T-cell (primary cell): ENCODE measurements at regions not wholly inside any gene's neighbourhood (a gene's known extent, or its start where the extent isn't known, plus 50 kb on each side); places are given as distances from the start of the nearest gene placed in this dataset.

Experiments
- ATAC-seq, 4 experiments: fragments of 200-7000 bp in 3 of 4; fragments of 150-1000 bp in 1 of 4; cut with Tn5 transposase; replicated peaks in 1 of 4; 1 replicate in 3 of 4; 2 replicates in 1 of 4; pipeline ENCODE4 v1.10.0; 2021; ENCODE audit warnings: moderate library complexity in 3 of 4, mild to moderate bottlenecking in 2 of 4, moderate number of reproducible peaks in 1 of 4
- CTCF ChIA-PET, 2 donors: fragments of 300-600 bp; sonication (Branson Sonifier 250); formaldehyde crosslinking; loops; one replicate each; lab custom pipeline; 2022; ENCODE audit warnings: antibody characterized with exemption in 2 of 2; lab: Charles Lee
- POLR2A ChIA-PET, 2 donors: fragments of 300-600 bp; sonication (Branson Sonifier 250); formaldehyde crosslinking; loops; one replicate each; lab custom pipeline; 2022; ENCODE audit warnings: antibody characterized with exemption in 2 of 2; lab: Charles Lee
- DNase-seq, 35 experiments: peaks; one replicate each; pipeline versions ENCODE4 v3.0.0 to v3.0.0-alpha.2; 2013 to 2023
- H3K27ac ChIP-seq: one replicate; pipeline ENCODE4 v1.5.1; 2013; ENCODE audit warnings: low read length
- H3K27me3 ChIP-seq, 2 experiments: replicated peaks in 1 of 2; 1 replicate in 1 of 2; 2 replicates in 1 of 2; pipeline versions ENCODE4 v1.6.1 to v1.7.0; 2013; ENCODE audit warnings: low read length in 1 of 2, mixed read lengths in 1 of 2; ENCODE audit not compliant: control insufficient read depth in 2 of 2, insufficient read depth in 2 of 2; ENCODE audit errors: extremely low read depth in 1 of 2
- H3K36me3 ChIP-seq, 2 donors: 1 replicate in 1 of 2; 2 replicates in 1 of 2; pipeline versions ENCODE4 v1.6.1 to v1.7.0; 2013; ENCODE audit warnings: low read length in 1 of 2; ENCODE audit not compliant: control insufficient read depth in 2 of 2, insufficient read depth in 1 of 2; ENCODE audit errors: extremely low read depth in 1 of 2
- H3K4me1 ChIP-seq, 2 experiments: 1 replicate in 1 of 2; 2 replicates in 1 of 2; pipeline versions ENCODE4 v1.6.1 to v1.7.0; 2013; ENCODE audit warnings: low read length in 2 of 2, mixed read lengths in 1 of 2; ENCODE audit not compliant: insufficient read depth in 2 of 2, control insufficient read depth in 1 of 2; ENCODE audit errors: extremely low read depth in 1 of 2
- H3K4me3 ChIP-seq, 2 donors: 1 replicate in 1 of 2; 2 replicates in 1 of 2; pipeline versions ENCODE4 v1.5.1 to v1.7.0; 2013; ENCODE audit warnings: mild to moderate bottlenecking in 2 of 2, low read length in 1 of 2, moderate library complexity in 1 of 2; ENCODE audit not compliant: control insufficient read depth in 1 of 2; ENCODE audit errors: extremely low read depth in 1 of 2
- H3K9me3 ChIP-seq: 2 replicates; pipeline ENCODE4 v1.7.0; 2013
- H3K27ac Mint-ChIP-seq, 2 donors: one replicate each; pipeline ENCODE4 v1.8.0; 2020 to 2021; ENCODE audit warnings: mild to moderate bottlenecking in 2 of 2, mixed read lengths in 2 of 2
- H3K27me3 Mint-ChIP-seq, 2 donors: one replicate each; pipeline ENCODE4 v1.8.0; 2021 to 2022; ENCODE audit warnings: mixed read lengths in 2 of 2
- H3K36me3 Mint-ChIP-seq: one replicate; pipeline ENCODE4 v1.8.0; 2021; ENCODE audit warnings: mixed read lengths
- H3K4me1 Mint-ChIP-seq, 3 donors: one replicate each; pipeline ENCODE4 v1.8.0; 2020 to 2022; ENCODE audit warnings: mixed read lengths in 3 of 3, mild to moderate bottlenecking in 1 of 3
- H3K4me3 Mint-ChIP-seq, 3 donors: one replicate each; pipeline ENCODE4 v1.8.0; 2020 to 2022; ENCODE audit warnings: mild to moderate bottlenecking in 3 of 3, mixed read lengths in 3 of 3, moderate library complexity in 3 of 3
- H3K9me3 Mint-ChIP-seq, 3 donors: one replicate each; pipeline ENCODE4 v1.8.0; 2020 to 2022; ENCODE audit warnings: mixed read lengths in 3 of 3
- WGBS: methylation state at CpG from one replicate; pipeline ENCODE4 v1.1.5; 2013; ENCODE audit warnings: missing lambda C conversion rate; ENCODE audit not compliant: insufficient coverage; 5-methylcytosine and 5-hydroxymethylcytosine counted together

DNA sequence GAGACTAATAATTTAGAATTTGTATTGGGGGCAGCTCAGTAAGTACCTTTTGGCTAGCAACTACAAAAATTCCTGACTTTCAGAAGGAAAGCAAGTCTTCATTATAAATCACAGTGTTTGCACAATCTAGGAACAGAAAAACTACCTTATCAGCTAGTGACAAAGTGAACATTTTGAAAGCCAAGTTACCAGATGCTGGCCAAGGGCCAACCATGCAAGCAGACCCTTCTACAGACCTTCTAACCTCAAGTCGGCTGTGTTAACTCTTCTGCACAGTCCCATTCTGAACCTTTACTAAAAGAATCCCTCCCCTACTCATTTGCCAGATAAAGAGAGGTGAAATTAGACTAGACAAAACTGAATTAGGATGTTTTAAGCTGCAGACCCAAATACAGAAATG lies 341.9 kb downstream of the COL12A1 start:
- Mint-ChIP-seq H3K36me3 (no peaks in the 10 kb centered on the region), H3K9me3 (peaks cover 0 to 9% (median 4%) of the 10 kb centered on the region in 3 donors), H3K27me3 (no peaks in the 10 kb centered on the region), H3K4me1 (no peaks in the 10 kb centered on the region), H3K4me3 (no peak overlapping the region), H3K27ac (no peak overlapping the region)
- DNase-seq (no peak), ATAC-seq (no peak)
- POLR2A ChIA-PET, result no interaction called here
- Histone ChIP-seq H3K9me3 (no peaks in the 10 kb centered on the region), H3K4me3 (no peak overlapping the region), H3K36me3 (no peaks in the 10 kb centered on the region), H3K27ac (no peak overlapping the region), H3K4me1 (no peaks in the 10 kb centered on the region), H3K27me3 (no peaks in the 10 kb centered on the region)
- CTCF ChIA-PET, result no interaction called here
- WGBS, result no CpG with 5 or more reads among the region's 1 CpG

DNA sequence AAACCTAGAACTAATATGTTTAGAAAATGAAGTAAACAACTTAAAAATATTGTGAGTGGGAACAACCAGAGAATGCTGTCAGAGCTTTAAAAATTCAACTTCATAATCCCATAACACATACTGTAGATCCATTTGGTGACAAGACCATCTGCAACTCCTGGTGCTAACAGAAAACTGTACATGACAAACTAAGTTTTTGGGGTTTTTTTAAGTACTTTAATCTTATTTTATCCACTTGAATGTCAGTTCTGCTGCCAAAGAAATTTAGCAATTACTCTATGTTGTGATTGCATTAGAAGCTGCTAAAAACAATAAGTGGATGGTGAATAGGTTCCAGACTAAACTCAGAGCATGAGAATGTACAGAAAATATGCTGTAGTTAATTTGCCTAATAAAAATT lies 345.4 kb downstream of the COL12A1 start:
- Histone ChIP-seq H3K27me3 (no peaks in the 10 kb centered on the region), H3K4me1 (no peaks in the 10 kb centered on the region), H3K9me3 (no peaks in the 10 kb centered on the region), H3K36me3 (no peaks in the 10 kb centered on the region), H3K27ac (no peak overlapping the region), H3K4me3 (no peak overlapping the region)
- Mint-ChIP-seq H3K36me3 (no peaks in the 10 kb centered on the region), H3K4me3 (no peak overlapping the region), H3K27me3 (no peaks in the 10 kb centered on the region), H3K27ac (no peak overlapping the region), H3K4me1 (no peaks in the 10 kb centered on the region), H3K9me3 (peaks cover 0 to 4% (median 2%) of the 10 kb centered on the region in 3 donors)
- DNase-seq, result no peak
- ChIA-PET CTCF (no interaction called here), POLR2A (no interaction called here)
- no peak for ATAC-seq

DNA sequence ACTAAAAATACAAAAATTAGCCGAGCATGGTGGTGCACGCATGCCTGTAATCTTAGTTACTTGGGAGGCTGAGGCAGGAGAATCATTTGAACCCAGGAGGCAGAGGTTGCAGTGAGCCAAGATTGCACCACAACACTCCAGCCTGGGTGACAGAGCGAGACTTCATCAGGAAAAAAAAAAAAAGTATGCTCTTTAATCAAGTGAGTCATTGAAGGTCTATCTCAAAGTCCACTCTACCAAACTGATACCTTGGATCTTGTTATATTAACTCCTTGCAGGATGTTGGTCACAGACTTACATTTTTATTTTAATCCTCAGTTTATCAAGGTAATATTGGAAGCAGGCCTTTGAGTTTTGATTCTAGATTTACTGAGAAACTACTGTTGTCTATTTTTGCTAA lies 348.7 kb downstream of the COL12A1 start:
- no peak overlapping the region for H3K4me3 Mint-ChIP-seq
- ChIA-PET CTCF (no interaction called here), POLR2A (no interaction called here)
- Histone ChIP-seq H3K36me3 (no peaks in the 10 kb centered on the region), H3K27ac (no peak overlapping the region), H3K9me3 (no peaks in the 10 kb centered on the region), H3K4me3 (no peak overlapping the region), H3K27me3 (no peaks in the 10 kb centered on the region), H3K4me1 (no peaks in the 10 kb centered on the region)
- DNase-seq (no peak), ATAC-seq (no peak)
- H3K4me1 Mint-ChIP-seq, result no peaks in the 10 kb centered on the region
- H3K27ac Mint-ChIP-seq, result no peak overlapping the region
- no peaks in the 10 kb centered on the region for H3K36me3 Mint-ChIP-seq
- H3K9me3 Mint-ChIP-seq, result no peaks in the 10 kb centered on the region
- H3K27me3 Mint-ChIP-seq, result no peaks in the 10 kb centered on the region
- 100% methylated on average over 1 of the region's 3 CpGs for WGBS

GRCh38 chr6:74853991-74854390 lies 351.9 kb downstream of the COL12A1 start:
- Histone ChIP-seq H3K4me1 (no peaks in the 10 kb centered on the region), H3K27ac (no peak overlapping the region), H3K36me3 (no peaks in the 10 kb centered on the region), H3K9me3 (no peaks in the 10 kb centered on the region), H3K4me3 (no peak overlapping the region), H3K27me3 (no peaks in the 10 kb centered on the region)
- ATAC-seq (no peak), DNase-seq (no peak)
- H3K4me3 Mint-ChIP-seq, result no peak overlapping the region
- no peaks in the 10 kb centered on the region for H3K36me3 Mint-ChIP-seq
- no peaks in the 10 kb centered on the region for H3K27me3 Mint-ChIP-seq
- H3K9me3 Mint-ChIP-seq, result peaks cover 0 to 10% (median 4%) of the 10 kb centered on the region in 3 donors
- ChIA-PET POLR2A (no interaction called here), CTCF (no interaction called here)
- H3K27ac Mint-ChIP-seq, result no peak overlapping the region
- H3K4me1 Mint-ChIP-seq, result no peaks in the 10 kb centered on the region

DNA sequence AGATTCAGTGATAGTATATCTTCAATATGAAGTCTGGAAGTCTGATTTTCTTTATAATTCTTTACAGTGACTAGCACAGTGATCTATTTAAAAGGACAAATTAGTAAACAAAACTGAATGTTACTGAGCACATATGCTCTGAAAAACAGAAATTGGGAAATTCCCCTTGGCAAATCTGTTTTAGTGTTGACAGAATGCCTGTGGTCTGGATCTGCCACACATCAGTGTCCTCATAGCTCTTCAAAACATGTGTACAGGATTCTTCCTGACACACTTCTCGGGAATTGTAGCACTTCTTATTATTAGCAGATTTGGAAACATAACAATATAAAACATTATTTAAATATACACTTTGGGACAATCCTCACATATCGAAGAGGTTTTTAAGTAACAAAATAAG lies 354.3 kb downstream of the COL12A1 start:
- no peak overlapping the region for H3K4me3 ChIP-seq
- no CpG with 5 or more reads among the region's 2 CpGs for WGBS

GRCh38 chr6:74840953-74841352 lies 364.9 kb downstream of the COL12A1 start:
- CTCF ChIA-PET, result no interaction called here

More for the DNA sequence above, 354.3 kb downstream of the COL12A1 start:
- Histone ChIP-seq H3K9me3 (no peaks in the 10 kb centered on the region), H3K27me3 (no peaks in the 10 kb centered on the region), H3K27ac (no peak overlapping the region), H3K36me3 (no peaks in the 10 kb centered on the region), H3K4me1 (no peaks in the 10 kb centered on the region)
- no peak for ATAC-seq
- H3K36me3 Mint-ChIP-seq, result no peaks in the 10 kb centered on the region
- no peak overlapping the region for H3K27ac Mint-ChIP-seq
- peaks cover 0 to 14% (median 4%) of the 10 kb centered on the region in 3 donors for H3K9me3 Mint-ChIP-seq
- no peak for DNase-seq
- ChIA-PET CTCF (interaction anchor here in 1 of 2 donors (0.6 kb wide), 1 partner anchor 1296 kb away, joined by 3 read pairs; no protein-coding TSS in a partner anchor), POLR2A (no interaction called here)
- no peak overlapping the region for H3K4me3 Mint-ChIP-seq
- H3K4me1 Mint-ChIP-seq, result no peaks in the 10 kb centered on the region
- H3K27me3 Mint-ChIP-seq, result no peaks in the 10 kb centered on the region

DNA sequence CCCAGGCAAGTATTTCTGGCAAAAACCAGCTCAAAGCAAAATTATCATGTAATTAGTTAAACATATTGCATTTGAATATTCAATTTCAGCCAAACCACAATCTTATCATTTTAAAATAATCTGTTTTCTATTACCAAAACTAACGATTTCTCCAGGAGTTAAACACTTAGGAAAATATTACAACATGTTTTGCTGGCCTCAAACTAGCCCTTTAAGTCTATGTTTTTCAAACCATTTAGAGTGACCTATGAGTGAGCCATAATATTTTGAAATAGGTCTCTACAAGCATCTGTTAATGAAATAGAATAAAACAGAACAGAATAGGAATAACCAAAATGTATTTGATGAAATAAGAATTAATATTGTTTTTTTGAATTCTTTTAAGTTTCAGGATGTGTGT lies 370.9 kb downstream of the COL12A1 start:
- Histone ChIP-seq H3K36me3 (no peaks in the 10 kb centered on the region), H3K4me3 (no peak overlapping the region), H3K9me3 (no peaks in the 10 kb centered on the region), H3K4me1 (no peaks in the 10 kb centered on the region), H3K27me3 (no peaks in the 10 kb centered on the region), H3K27ac (no peak overlapping the region)
- no peak overlapping the region for H3K27ac Mint-ChIP-seq
- peaks cover 3 to 6% (median 4%) of the 10 kb centered on the region in 3 donors for H3K9me3 Mint-ChIP-seq
- ChIA-PET CTCF (no interaction called here), POLR2A (no interaction called here)
- H3K36me3 Mint-ChIP-seq, result no peaks in the 10 kb centered on the region
- no CpG with 5 or more reads among the region's 1 CpG for WGBS
- H3K4me3 Mint-ChIP-seq, result no peak overlapping the region
- ATAC-seq, result no peak
- no peaks in the 10 kb centered on the region for H3K4me1 Mint-ChIP-seq
- no peaks in the 10 kb centered on the region for H3K27me3 Mint-ChIP-seq
- DNase-seq, result no peak

More at GRCh38 chr6:74840953-74841352, 364.9 kb downstream of the COL12A1 start:
- H3K27ac Mint-ChIP-seq, result no peak overlapping the region
- POLR2A ChIA-PET, result no interaction called here
- H3K4me3 ChIP-seq, result no peak overlapping the region
- H3K4me3 Mint-ChIP-seq, result no peak overlapping the region
- H3K36me3 ChIP-seq, result no peaks in the 10 kb centered on the region
- ATAC-seq, result no peak
- no peaks in the 10 kb centered on the region for H3K27me3 Mint-ChIP-seq
- DNase-seq, result no peak
- no peaks in the 10 kb centered on the region for H3K27me3 ChIP-seq
- WGBS, result no CpG with 5 or more reads among the region's 3 CpGs
- no peaks in the 10 kb centered on the region for H3K4me1 Mint-ChIP-seq
- H3K27ac ChIP-seq, result no peak overlapping the region
- H3K36me3 Mint-ChIP-seq, result no peaks in the 10 kb centered on the region
- H3K4me1 ChIP-seq, result no peaks in the 10 kb centered on the region
- H3K9me3 ChIP-seq, result no peaks in the 10 kb centered on the region
- H3K9me3 Mint-ChIP-seq, result peaks cover 0 to 8% (median 7%) of the 10 kb centered on the region in 3 donors
